MM.1S (cell line): ENCODE measurements at regions not wholly inside any gene's neighbourhood (a gene's known extent, or its start where the extent isn't known, plus 50 kb on each side); places are given as distances from the start of the nearest gene placed in this dataset.

Source experiments
- EZH2phosphoT487 ChIP-seq: fragments of 300-600 bp; sonication (generic); IDR thresholded peaks from 2 replicates; pipeline ENCODE4 v1.6.1; 2018; ENCODE audit warnings: antibody characterized with exemption, low read length
- TF ChIP-seq, protein P1 (sequence below): fragments of 300-600 bp; sonication (generic); IDR thresholded peaks from 2 replicates; pipeline ENCODE4 v1.5.1; 2016; ENCODE audit warnings: antibody characterized with exemption, low read length, mixed read lengths

DNA sequence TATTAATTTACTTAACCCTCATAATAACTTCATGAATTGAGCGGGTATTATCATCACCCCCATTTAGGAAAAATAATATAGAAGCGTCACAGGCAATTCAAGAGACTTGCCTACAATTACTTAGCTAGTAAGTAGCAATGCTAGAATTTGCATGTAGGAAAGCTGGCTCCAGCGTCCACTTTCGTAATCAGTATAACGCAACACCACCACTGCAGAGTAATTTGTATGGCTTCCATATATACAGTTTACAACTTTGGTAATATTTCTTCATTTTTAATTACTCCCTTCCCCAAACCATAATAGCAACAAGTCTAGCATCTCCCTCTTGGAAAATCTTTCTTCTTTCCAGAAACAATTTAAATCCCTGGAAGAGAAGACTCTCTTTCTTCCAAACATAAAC, 89.9 kb upstream of the OR5AK2 start:
- TF ChIP-seq, protein P1, sequence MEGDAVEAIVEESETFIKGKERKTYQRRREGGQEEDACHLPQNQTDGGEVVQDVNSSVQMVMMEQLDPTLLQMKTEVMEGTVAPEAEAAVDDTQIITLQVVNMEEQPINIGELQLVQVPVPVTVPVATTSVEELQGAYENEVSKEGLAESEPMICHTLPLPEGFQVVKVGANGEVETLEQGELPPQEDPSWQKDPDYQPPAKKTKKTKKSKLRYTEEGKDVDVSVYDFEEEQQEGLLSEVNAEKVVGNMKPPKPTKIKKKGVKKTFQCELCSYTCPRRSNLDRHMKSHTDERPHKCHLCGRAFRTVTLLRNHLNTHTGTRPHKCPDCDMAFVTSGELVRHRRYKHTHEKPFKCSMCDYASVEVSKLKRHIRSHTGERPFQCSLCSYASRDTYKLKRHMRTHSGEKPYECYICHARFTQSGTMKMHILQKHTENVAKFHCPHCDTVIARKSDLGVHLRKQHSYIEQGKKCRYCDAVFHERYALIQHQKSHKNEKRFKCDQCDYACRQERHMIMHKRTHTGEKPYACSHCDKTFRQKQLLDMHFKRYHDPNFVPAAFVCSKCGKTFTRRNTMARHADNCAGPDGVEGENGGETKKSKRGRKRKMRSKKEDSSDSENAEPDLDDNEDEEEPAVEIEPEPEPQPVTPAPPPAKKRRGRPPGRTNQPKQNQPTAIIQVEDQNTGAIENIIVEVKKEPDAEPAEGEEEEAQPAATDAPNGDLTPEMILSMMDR: no peak
- TF ChIP-seq EZH2phosphoT487: no peak
